Kidney epithelial cell (primary cell): ENCODE measurements at regions not wholly inside any gene's neighbourhood (a gene's known extent, or its start where the extent isn't known, plus 50 kb on each side); places are given as distances from the start of the nearest gene placed in this dataset.
"Not testable (repeated sequence)": the region's sequence is repeated elsewhere in the genome, so short reads cannot be mapped to it uniquely, and the experiment has no call there.

Source experiments
- DNase-seq: peaks from one replicate; pipeline ENCODE4 v3.0.0-alpha.2; 2010; ENCODE audit warnings: low read depth
- H3K27me3 ChIP-seq: 2 replicates; pipeline ENCODE4 v1.6.0; 2011; ENCODE audit warnings: low read length; ENCODE audit not compliant: control insufficient read depth, insufficient read depth
- H3K36me3 ChIP-seq: 2 replicates; pipeline ENCODE4 v1.5.1; 2011; ENCODE audit warnings: low read length; ENCODE audit not compliant: control insufficient read depth, insufficient read depth
- H3K4me3 ChIP-seq: 2 replicates; pipeline ENCODE4 v1.5.1; 2011; ENCODE audit warnings: low read depth, mild to moderate bottlenecking, control low read depth, low read length
- TF ChIP-seq, protein P1 (sequence below): IDR thresholded peaks from 2 replicates; pipeline ENCODE4 v1.5.1; 2011; ENCODE audit warnings: mild to moderate bottlenecking, moderate library complexity, low read length, control low read depth, inconsistent platforms; ENCODE audit not compliant: insufficient read depth, poor library complexity, severe bottlenecking

DNA sequence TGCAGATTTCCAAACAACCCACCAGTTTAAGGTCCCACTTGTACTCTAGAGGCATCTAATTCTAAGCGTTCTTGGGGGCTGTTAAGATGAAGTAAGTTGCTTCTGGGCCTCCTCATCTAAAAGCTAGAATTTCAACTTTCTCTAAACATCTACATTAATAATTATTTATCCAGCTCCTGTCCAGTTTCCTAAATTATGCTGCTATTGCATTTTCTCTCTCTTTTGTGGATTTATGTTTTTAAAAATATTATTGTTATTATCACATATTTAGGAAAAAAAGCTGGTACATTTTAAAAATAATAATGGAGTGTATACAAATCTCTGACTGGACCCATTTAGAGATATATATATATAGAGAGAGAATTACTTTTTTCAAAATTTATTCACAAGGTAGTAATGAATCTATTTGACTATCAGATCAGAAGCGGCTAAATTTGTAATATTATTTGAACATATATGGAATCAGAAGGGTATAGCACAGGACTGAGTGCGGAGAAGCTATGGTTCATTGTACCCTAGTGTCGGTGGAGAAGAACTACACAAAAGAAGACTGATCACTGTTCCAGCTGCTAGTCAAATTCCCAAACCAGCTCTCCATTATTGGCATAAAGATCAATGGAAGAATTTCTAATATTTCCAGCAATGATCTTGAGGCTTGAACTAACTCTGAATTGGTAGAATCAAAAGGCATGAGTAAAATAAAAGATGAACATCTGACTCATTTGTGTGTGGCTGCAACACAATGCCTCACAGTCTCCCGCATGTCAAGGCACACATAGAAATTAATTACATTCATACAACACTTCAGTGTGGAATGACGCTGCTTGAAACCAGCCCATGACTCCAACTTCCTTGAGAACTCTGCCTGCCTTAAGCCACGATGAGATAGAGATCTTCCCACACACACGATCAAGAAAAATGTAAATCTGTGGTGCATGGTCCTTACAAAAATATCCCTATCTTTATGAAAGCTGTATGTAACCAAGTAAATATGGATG, 433.4 kb upstream of the OR4E1 start:
- H3K27me3 ChIP-seq, result no peaks in the 10 kb centered on the region
- no peak for DNase-seq
- H3K36me3 ChIP-seq, result no peaks in the 10 kb centered on the region
- TF ChIP-seq, protein P1, sequence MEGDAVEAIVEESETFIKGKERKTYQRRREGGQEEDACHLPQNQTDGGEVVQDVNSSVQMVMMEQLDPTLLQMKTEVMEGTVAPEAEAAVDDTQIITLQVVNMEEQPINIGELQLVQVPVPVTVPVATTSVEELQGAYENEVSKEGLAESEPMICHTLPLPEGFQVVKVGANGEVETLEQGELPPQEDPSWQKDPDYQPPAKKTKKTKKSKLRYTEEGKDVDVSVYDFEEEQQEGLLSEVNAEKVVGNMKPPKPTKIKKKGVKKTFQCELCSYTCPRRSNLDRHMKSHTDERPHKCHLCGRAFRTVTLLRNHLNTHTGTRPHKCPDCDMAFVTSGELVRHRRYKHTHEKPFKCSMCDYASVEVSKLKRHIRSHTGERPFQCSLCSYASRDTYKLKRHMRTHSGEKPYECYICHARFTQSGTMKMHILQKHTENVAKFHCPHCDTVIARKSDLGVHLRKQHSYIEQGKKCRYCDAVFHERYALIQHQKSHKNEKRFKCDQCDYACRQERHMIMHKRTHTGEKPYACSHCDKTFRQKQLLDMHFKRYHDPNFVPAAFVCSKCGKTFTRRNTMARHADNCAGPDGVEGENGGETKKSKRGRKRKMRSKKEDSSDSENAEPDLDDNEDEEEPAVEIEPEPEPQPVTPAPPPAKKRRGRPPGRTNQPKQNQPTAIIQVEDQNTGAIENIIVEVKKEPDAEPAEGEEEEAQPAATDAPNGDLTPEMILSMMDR, result peak; percentile 3
- H3K4me3 ChIP-seq, result no peak overlapping the region

DNA sequence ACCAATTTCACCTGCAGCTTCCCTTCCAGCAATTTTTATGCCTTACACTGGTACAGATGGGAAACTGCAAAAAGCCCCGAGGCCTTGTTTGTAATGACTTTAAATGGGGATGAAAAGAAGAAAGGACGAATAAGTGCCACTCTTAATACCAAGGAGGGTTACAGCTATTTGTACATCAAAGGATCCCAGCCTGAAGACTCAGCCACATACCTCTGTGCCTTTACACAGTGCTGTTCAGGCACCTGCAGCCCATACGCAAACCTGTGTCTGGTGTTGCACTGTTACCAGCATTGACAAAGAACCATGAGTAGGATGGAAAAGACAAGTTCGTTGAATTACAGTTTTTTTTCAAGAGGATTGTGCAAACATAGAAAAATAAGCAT, 432.0 kb upstream of the OR4E1 start:
- no peak overlapping the region for H3K4me3 ChIP-seq

DNA sequence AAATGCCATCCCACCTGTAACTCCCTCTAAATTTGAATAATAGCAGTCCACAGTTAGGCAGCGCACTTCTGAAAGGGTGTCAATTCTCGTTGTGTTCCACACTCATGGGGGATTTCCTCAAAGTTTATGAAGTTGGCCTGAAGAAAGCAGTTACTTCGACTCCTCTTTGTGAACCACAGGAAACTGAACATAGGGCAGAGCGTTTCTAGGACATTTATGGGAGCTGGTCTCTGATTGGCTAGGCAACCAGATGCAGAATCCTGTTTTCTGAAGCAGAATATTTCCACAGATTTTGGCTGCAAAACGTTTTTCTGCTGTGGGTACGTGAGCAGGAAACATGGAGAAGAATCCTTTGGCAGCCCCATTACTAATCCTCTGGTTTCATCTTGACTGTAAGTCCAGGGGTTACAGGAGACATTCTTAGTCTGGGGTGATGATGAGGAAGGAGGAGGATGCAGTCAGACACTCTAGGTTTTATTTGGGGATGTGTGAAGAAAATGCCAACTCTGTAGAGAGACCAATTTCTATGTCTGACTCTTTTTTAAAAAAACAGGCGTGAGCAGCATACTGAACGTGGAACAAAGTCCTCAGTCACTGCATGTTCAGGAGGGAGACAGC, 431.5 kb upstream of the OR4E1 start:
- TF ChIP-seq, protein P1, result no peak

More for the DNA sequence above, 432.0 kb upstream of the OR4E1 start:
- TF ChIP-seq, protein P1, result no peak
- H3K36me3 ChIP-seq, result no peaks in the 10 kb centered on the region
- no peaks in the 10 kb centered on the region for H3K27me3 ChIP-seq
- no peak for DNase-seq

DNA sequence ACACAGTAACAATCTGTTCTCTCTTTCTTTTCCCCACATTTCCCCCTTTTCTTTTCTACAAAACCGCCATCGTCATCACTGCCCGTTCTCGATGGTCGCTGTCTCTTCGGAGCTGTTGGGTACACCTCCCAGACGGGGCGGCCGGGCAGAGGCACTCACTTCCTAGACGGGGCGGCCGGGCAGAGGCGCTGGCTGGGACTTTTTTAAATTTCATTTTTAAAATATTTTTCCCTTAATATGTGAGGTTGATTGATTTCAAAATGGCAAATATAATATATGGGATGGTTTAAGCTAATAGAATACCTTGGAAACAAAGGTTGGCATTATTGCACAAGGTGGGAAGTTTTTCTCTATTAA, 427.1 kb upstream of the OR4E1 start:
- not testable (repeated sequence) for H3K4me3 ChIP-seq, H3K36me3 ChIP-seq, DNase-seq, H3K27me3 ChIP-seq

More for the DNA sequence above, 431.5 kb upstream of the OR4E1 start:
- H3K27me3 ChIP-seq, result no peaks in the 10 kb centered on the region
- no peak overlapping the region for H3K4me3 ChIP-seq
- no peak for DNase-seq
- no peaks in the 10 kb centered on the region for H3K36me3 ChIP-seq

DNA sequence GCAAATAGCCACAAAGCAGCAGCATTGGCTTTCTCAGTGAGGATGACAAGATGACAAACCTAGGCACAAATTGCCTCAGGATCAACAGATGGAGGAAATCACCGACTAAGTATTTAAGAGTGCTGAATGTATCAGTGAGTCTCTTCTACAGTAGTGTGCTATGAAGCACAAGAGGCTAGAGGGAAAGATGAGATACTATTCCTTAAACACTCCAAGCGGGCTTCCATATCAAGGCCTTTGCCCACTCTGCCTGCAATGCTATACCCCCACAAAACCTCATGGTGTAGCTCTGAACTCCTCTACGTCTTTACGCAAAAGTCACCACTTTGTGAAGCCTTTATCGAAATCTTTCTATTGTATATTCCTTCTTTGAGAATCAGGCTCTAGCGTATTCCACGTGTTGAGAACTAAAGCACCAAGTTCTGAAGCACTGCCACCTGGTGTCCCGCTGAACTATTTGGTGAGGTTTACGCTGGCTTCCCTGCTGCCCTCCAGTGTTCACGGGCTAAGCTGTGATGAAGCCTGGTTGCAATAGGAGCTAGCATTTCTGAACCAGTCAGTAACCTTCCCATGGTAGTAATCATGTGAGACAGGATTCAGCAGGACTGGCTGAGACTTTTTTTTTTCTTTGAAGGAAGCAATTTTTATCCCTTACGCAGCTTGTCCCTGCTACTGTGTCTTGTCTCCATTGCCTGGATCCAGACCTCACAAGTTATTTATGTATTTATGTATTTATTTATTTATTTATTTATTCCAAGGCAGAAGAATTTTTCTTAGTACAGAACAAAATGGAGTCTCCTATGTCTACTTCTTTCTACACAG, 426.5 kb upstream of the OR4E1 start:
- peak; percentile 51 for DNase-seq
- no peaks in the 10 kb centered on the region for H3K36me3 ChIP-seq
- TF ChIP-seq, protein P1, result peak; percentile 87
- no peaks in the 10 kb centered on the region for H3K27me3 ChIP-seq
- H3K4me3 ChIP-seq, result no peak overlapping the region

DNA sequence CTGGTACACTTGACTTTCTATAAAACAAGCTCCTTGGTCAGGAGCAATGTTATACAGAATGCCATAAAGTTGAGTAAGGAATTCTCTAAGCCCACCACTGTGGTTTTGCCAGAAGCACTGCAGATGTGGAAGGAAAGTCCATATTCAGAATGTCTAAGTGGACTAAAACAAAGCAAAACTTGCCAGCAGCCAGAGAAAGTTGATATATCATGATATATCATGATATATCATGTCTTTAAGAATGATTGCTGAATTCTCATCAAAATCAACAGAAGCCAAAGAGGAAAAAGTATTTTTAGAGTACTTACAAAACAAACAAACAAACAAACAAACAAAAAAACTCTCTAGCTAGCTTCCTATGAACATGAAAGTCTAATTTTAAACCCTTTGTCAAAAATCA, 424.8 kb upstream of the OR4E1 start:
- H3K36me3 ChIP-seq, result no peaks in the 10 kb centered on the region
- H3K27me3 ChIP-seq, result no peaks in the 10 kb centered on the region
- H3K4me3 ChIP-seq, result no peak overlapping the region
- no peak for DNase-seq
- TF ChIP-seq, protein P1, result no peak
